Effector memory CD4-positive, alpha-beta T cell (primary cell): ENCODE measurements at regions not wholly inside any gene's neighbourhood (a gene's known extent, or its start where the extent isn't known, plus 50 kb on each side); places are given as distances from the start of the nearest gene placed in this dataset.

Source experiments
- DNase-seq, 3 donors: peaks; one replicate each; pipeline ENCODE4 v3.0.0-alpha.2; 2020
- H3K27ac ChIP-seq: 2 replicates; pipeline ENCODE4 v1.7.0; 2013; ENCODE audit warnings: mild to moderate bottlenecking, low read length, moderate library complexity; ENCODE audit not compliant: insufficient read depth, poor library complexity, severe bottlenecking
- H3K27me3 ChIP-seq: replicated peaks from 2 replicates; pipeline ENCODE4 v1.7.0; 2013; ENCODE audit warnings: mild to moderate bottlenecking, low read length; ENCODE audit not compliant: insufficient read depth, control insufficient read depth, poor library complexity, severe bottlenecking
- H3K36me3 ChIP-seq: 2 replicates; pipeline ENCODE4 v1.7.0; 2013; ENCODE audit warnings: mild to moderate bottlenecking, low read length, moderate library complexity; ENCODE audit not compliant: control insufficient read depth, insufficient read depth
- H3K4me1 ChIP-seq: 2 replicates; pipeline ENCODE4 v1.7.0; 2013; ENCODE audit warnings: low read length, mild to moderate bottlenecking; ENCODE audit not compliant: control insufficient read depth, insufficient read depth, poor library complexity, severe bottlenecking
- H3K4me3 ChIP-seq: 2 replicates; pipeline ENCODE4 v1.7.0; 2013; ENCODE audit warnings: low read length, low read depth, mild to moderate bottlenecking; ENCODE audit not compliant: insufficient read depth, poor library complexity, severe bottlenecking
- H3K9me3 ChIP-seq: 2 replicates; pipeline ENCODE4 v1.7.0; 2013; ENCODE audit warnings: mild to moderate bottlenecking, low read length, moderate library complexity; ENCODE audit not compliant: control insufficient read depth

DNA sequence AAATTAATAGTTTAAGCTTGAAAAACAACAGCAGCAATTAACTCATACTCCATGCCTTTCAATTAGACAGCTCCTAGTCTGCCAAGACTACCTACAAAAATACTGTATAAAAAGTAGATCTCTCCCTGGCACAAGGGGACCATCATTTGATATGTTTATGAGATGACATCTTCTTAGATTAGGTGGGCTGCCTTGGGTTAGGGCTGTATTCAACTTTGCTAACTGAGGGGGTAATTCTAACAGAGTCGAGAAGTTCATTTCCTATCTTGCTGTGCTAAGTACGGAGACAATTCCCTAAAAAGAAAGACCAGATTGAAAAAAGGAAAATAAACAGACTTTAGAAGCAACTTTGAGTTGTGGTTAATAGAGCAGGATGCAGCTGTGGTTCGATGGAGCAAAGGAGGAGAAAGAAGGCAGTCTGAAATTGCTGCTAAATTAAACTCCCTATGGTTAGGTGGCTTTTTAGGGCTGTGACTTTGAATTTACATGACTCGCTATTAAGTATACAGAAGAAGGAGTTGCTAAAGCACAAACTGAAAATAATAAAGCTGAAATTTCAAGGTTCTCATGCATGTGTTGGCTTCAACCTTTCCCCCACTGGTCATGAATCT, 75.4 kb downstream of the CDC7 start:
- H3K4me1 ChIP-seq = peaks cover 5% of the 10 kb centered on the region
- H3K4me3 ChIP-seq = no peak overlapping the region
- H3K9me3 ChIP-seq = no peaks in the 10 kb centered on the region
- H3K27ac ChIP-seq = no peak overlapping the region
- no peaks in the 10 kb centered on the region for H3K36me3 ChIP-seq
- H3K27me3 ChIP-seq = no peaks in the 10 kb centered on the region
- no peak for DNase-seq

DNA sequence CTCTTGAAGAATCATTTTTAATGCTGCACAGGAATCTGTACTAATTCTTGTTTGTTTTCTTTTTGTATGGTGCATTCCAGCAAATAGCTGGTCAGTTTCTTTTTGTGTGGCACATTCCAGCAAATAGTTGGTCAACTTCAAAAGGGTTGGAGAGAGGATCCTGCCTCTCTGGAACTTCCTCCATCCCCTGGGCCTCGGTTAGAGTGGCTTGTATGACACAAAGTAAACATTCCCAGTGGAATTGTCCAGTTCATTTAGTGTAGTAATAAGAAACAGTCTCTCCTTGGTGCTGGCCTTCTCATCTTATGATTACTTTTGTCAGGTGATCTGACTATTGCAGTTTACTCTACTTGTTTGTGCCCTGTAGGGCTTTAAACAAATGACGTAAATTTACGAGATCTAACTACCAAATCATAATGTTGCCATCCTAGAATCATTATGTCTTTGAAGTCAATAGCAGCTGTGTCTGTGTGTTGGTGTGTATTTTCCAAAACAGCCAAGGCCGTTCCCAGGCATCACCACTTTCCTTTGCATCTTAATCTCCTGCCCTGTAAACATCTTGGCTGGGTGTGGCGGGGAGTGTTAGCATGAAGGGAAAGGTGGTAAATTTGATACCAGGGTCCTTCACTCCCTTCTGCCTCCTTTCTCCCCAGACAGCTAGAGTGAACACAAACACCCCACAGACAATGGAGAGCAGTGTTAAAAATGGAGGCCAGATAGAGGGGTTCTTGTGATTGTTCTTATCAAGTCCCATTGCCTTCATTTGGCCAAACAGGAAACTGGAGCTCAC, 77.9 kb downstream of the CDC7 start:
- Histone ChIP-seq H3K9me3 (no peaks in the 10 kb centered on the region), H3K27ac (no peak overlapping the region), H3K36me3 (no peaks in the 10 kb centered on the region), H3K4me3 (no peak overlapping the region), H3K4me1 (peaks cover 5% of the 10 kb centered on the region), H3K27me3 (no peaks in the 10 kb centered on the region)
- no peak for DNase-seq

DNA sequence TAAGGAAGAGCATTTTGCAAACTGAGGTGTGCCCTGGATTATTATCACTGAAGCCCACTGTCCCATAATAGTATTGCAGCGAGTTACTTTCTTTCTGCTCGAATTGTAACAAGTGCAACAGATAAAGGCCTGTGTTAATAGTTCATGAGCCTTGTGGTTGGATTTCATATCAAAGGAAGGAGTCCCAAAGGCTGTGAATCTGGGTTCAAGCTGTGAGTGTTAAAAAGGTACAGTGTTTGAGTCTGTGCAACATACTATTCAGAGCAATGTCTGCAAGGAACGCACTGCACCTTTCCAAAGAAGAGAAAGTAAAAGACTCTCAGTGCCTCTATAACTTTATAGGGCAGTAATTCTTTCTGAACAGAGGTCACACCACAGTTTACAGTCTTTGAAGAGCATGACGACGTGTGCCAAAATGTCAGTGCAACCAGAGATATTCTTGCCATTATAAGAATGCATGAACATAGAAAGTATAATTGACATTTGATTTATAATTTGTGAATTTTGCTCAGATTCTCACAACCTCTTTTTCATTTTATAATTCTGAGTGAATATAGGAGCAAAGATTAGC, 79.1 kb downstream of the CDC7 start:
- H3K27me3 ChIP-seq = no peaks in the 10 kb centered on the region
- H3K4me3 ChIP-seq = no peak overlapping the region
- peaks cover 5% of the 10 kb centered on the region for H3K4me1 ChIP-seq

DNA sequence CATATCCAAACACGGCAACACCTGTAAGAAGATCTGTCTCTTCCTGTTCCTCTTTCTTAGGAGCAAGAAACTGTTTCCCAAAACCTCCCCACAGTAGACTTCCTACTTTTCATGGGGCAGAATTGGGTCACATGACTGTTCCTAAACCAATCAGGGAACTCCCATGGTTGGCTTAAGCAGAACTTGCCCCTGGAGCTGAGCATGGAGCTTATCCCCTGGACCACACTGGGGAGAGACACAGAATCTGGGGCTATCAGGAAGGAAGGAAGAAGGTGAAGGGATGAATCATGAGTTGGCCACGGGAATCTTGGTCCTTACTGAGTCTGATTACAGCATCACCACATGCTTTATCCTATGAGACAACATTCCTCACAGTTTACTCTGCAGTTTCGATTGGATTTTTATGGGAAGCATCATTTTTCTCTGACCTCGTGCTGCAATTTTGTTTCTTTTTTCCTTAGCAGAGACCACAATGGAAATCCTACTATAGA, 81.8 kb downstream of the CDC7 start:
- DNase-seq = no peak
- Histone ChIP-seq H3K9me3 (no peaks in the 10 kb centered on the region), H3K27me3 (no peaks in the 10 kb centered on the region), H3K4me1 (no peaks in the 10 kb centered on the region), H3K27ac (no peak overlapping the region), H3K4me3 (no peak overlapping the region), H3K36me3 (no peaks in the 10 kb centered on the region)

More for the DNA sequence above, 79.1 kb downstream of the CDC7 start:
- no peak for DNase-seq
- no peaks in the 10 kb centered on the region for H3K36me3 ChIP-seq
- H3K9me3 ChIP-seq = no peaks in the 10 kb centered on the region
- H3K27ac ChIP-seq = no peak overlapping the region

DNA sequence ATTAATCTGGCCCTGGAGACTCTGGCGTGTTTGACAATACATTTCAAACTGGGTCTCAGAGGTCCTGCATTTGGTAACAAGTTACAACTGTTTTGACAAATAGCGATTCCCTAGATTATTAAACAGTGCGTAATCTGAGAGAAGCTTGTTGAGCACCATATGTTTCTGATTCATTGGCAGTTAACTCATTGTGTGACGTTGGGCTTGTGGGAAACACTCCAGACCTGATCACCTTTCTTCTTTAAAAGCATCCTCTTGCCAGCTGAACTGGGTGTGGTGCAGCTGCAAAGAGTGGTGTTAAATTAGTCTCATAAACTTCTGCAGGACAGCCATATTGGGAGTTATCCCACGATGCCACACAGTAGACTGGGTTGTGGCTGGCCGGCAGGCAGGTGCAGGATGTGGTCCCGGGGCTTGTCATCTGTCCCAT, 82.7 kb downstream of the CDC7 start:
- Histone ChIP-seq H3K27ac (no peak overlapping the region), H3K4me3 (no peak overlapping the region), H3K4me1 (no peaks in the 10 kb centered on the region), H3K36me3 (no peaks in the 10 kb centered on the region), H3K27me3 (no peaks in the 10 kb centered on the region), H3K9me3 (no peaks in the 10 kb centered on the region)
- DNase-seq = no peak

DNA sequence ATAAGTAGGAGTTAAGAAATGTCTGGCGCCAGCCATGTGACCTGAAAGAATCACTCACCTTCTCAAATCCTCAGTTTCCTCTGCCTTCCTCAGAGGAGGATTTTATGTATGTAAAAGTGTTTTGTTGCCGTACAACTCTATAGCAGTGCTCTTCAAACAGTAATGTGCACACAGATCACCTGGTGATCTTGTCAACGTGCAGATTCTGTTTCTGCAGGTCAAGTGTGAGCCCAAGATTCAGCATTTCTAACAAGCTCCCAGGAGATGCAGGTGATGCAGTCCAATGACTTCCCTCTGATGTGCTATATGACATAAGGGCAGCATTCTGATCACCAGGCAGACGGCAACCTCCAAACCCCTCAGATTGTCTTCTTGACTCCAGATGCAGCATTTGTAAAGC, 83.7 kb downstream of the CDC7 start:
- Histone ChIP-seq H3K4me1 (no peaks in the 10 kb centered on the region), H3K27me3 (no peaks in the 10 kb centered on the region), H3K4me3 (no peak overlapping the region), H3K9me3 (no peaks in the 10 kb centered on the region), H3K36me3 (no peaks in the 10 kb centered on the region), H3K27ac (no peak overlapping the region)
- no peak for DNase-seq

DNA sequence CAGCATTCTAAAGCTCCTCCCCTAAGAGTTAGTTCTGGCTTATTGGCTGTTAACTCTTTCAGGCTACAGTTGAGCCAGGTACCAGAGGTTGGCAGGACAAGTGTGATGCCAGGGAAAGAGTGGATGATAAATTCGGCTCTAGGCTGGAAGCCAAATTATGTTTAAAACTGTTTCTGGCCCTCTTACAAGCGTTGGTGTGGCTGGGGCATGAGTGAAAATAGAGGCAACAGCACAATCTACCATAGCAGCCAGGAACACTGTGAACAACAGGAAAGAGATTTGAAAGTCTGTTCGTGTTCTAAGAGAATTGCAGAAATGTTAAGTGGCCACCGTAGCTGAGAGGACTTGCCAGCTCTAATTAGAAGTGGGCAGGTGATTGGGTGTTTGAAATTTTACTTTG, 84.2 kb downstream of the CDC7 start:
- H3K4me3 ChIP-seq = no peak overlapping the region
- no peak overlapping the region for H3K27ac ChIP-seq
- H3K4me1 ChIP-seq = no peaks in the 10 kb centered on the region
- H3K36me3 ChIP-seq = no peaks in the 10 kb centered on the region
- DNase-seq = no peak
- H3K9me3 ChIP-seq = no peaks in the 10 kb centered on the region
- H3K27me3 ChIP-seq = no peaks in the 10 kb centered on the region

DNA sequence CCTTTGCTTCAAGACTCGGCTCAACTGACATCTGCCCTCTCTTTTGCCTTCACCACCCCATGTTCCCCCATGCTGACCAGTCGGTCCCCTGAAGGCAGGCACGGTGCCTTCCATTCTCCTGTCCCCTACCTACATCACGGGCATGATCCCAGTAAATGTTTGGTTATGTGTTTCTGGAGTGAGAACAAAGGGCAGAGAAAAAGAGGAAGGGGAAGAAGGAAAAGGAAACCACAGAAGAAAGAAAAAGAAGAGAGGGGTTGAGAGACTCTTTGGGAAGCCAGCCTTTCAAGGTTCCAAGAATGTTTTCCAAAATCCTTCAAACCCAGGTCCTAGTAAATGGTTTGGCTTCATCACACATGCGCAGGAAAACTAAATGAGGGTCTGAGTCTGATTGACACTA, 84.9 kb downstream of the CDC7 start:
- DNase-seq = no peak
- Histone ChIP-seq H3K9me3 (no peaks in the 10 kb centered on the region), H3K4me1 (no peaks in the 10 kb centered on the region), H3K36me3 (no peaks in the 10 kb centered on the region), H3K27me3 (no peaks in the 10 kb centered on the region), H3K4me3 (no peak overlapping the region), H3K27ac (no peak overlapping the region)

DNA sequence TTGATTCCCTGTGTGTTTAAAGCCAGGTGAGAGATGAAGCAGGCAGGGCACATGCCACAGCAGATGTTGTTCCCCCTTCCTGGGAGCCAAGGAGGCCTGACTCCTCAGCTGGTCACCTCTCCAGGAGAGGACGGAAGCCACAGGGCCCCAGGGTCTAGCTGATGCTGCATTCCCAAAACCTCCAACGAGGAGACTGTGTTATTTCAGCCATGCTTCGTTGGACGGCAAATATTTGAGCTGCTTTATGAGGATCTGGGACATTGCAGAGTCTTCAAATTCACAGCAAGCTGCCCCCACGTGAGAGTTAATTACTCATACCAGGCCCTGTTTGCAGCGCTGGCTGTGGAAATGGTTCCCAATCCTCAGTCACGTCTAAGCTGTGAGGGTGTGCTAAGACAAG, 85.3 kb downstream of the CDC7 start:
- Histone ChIP-seq H3K27ac (no peak overlapping the region), H3K4me3 (no peak overlapping the region), H3K36me3 (no peaks in the 10 kb centered on the region), H3K27me3 (no peaks in the 10 kb centered on the region), H3K9me3 (no peaks in the 10 kb centered on the region), H3K4me1 (no peaks in the 10 kb centered on the region)
- DNase-seq = no peak

DNA sequence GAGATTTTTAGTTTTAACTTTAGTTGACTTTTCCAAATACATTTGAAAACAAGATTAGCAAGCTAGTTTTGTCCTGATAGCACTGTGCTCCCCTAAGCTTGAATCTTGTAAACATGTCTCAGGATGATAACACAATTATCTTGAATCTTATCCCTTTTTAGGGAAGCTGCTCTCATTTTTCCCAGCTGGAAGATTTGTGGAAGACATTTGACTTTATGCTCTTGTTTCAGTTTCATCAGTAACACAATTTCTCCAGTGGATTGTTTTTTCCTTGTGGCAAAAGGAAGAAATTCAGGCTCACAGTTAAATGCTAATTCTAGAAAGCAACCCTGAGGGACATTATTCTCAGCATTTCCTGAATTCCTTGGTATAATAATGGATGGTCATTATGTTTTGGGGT, 88.8 kb downstream of the CDC7 start:
- no peak overlapping the region for H3K4me3 ChIP-seq
- H3K27ac ChIP-seq = no peak overlapping the region
- no peak for DNase-seq
- H3K27me3 ChIP-seq = no peaks in the 10 kb centered on the region
- H3K9me3 ChIP-seq = no peaks in the 10 kb centered on the region
- H3K36me3 ChIP-seq = no peaks in the 10 kb centered on the region
- H3K4me1 ChIP-seq = peaks cover 10% of the 10 kb centered on the region
